ENCODE measurements at regions not wholly inside any gene's neighbourhood (a gene's known extent, or its start where the extent isn't known, plus 50 kb on each side); places are given as distances from the start of the nearest gene placed in this dataset.
A peak's percentile ranks its signal among the peaks of the same experiment; 100 is the strongest.

- no peaks in the 10 kb centered on the region for H3K9me3 Mint-ChIP-seq
- peaks cover 5% of the 10 kb centered on the region for H3K4me1 Mint-ChIP-seq
- TF ChIP-seq CTCF (IDR thresholded peaks at IDR 0.05; ENCODE audit: unreplicated experiment in 3 of 3): no peak
- no peak overlapping the region for H3K27ac Mint-ChIP-seq
- no peak overlapping the region for H3K4me3 Mint-ChIP-seq
- H3K27me3 Mint-ChIP-seq (ENCODE audit: low read depth): peaks cover 8% of the 10 kb centered on the region
- H3K36me3 Mint-ChIP-seq (ENCODE audit: low read depth): no peaks in the 10 kb centered on the region
Observed at GRCh38 chr11:30153008-30153407, 77.8 kb upstream of the FSHB start.

DNA sequence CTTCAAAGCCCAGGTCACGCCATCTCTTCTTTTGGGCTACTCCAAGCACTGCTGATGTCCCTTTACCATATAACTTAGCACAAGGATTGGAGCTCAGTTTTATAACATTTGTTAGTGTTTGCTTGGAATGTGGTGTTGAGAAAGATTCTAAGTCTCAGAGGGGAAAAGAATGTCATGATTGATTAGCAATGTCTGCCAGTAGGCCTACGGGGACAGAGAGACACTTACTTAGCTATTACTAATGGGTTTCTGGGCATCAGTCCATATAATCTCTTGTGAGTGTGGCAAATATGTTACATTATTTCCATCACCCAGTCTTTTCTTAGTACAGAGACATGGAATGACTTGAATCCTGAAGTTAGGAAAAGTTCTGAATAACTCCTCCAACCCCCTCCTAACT, 75.4 kb upstream of the FSHB start:
- Mint-ChIP-seq H3K4me1 (peaks cover 1% of the 10 kb centered on the region), H3K27me3 (ENCODE audit: low read depth) (peaks cover 8% of the 10 kb centered on the region), H3K27ac (no peak overlapping the region), H3K4me3 (no peak overlapping the region), H3K36me3 (ENCODE audit: low read depth) (no peaks in the 10 kb centered on the region), H3K9me3 (no peaks in the 10 kb centered on the region)
- no peak for TF ChIP-seq CTCF (IDR thresholded peaks at IDR 0.05; ENCODE audit: unreplicated experiment in 3 of 3)

DNA sequence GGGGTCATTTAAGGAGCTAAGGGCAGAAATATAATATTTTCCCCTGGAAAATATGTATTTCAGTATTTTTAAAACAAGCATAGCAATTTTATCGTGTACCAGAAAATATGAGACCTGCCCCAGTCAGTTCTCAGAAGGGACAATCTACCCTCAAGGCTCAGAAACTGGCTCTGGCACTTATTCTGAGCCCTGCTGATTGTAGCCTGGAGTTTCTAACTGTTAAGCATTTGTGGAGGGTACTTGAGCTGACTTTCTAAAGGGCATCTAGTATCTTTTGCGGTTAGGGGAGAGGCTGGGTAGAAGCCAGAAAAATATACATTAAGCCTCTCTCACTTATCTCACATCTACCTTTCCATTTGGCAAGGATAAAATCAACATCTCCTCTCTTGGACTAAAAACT, 71.3 kb upstream of the FSHB start:
- Mint-ChIP-seq H3K9me3 (peaks cover 4% of the 10 kb centered on the region), H3K4me1 (no peaks in the 10 kb centered on the region), H3K27ac (no peak overlapping the region), H3K4me3 (no peak overlapping the region), H3K27me3 (ENCODE audit: low read depth) (peaks cover 4% of the 10 kb centered on the region), H3K36me3 (ENCODE audit: low read depth) (no peaks in the 10 kb centered on the region)
- no peak for TF ChIP-seq CTCF (IDR thresholded peaks at IDR 0.05; ENCODE audit: unreplicated experiment in 3 of 3)

DNA sequence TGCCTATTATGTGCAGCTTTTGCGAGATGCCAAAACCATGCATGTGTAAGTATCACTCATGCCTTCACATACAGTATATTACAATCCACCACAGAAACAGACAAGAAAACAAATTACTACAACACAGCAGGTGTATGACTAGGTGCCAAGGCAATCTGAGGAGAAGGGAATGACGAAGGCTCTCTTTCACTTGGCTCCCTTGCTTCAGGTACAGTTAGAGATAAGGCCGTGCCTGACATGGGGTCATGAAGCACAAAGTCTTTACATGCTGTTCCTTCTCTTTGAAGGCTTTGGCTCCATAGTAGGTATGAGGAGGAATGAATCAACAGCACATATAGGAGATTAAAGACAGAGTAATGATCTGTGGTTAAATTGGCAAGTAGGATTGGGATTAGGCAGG, 65.2 kb upstream of the FSHB start:
- no peaks in the 10 kb centered on the region for H3K27me3 Mint-ChIP-seq (ENCODE audit: low read depth)
- H3K4me3 Mint-ChIP-seq: no peak overlapping the region
- H3K36me3 Mint-ChIP-seq (ENCODE audit: low read depth): no peaks in the 10 kb centered on the region
- H3K9me3 Mint-ChIP-seq: peaks cover 4% of the 10 kb centered on the region
- TF ChIP-seq CTCF (IDR thresholded peaks at IDR 0.05; ENCODE audit: unreplicated experiment in 3 of 3): no peak
- H3K4me1 Mint-ChIP-seq: peaks cover 15% of the 10 kb centered on the region
- no peak overlapping the region for H3K27ac Mint-ChIP-seq

DNA sequence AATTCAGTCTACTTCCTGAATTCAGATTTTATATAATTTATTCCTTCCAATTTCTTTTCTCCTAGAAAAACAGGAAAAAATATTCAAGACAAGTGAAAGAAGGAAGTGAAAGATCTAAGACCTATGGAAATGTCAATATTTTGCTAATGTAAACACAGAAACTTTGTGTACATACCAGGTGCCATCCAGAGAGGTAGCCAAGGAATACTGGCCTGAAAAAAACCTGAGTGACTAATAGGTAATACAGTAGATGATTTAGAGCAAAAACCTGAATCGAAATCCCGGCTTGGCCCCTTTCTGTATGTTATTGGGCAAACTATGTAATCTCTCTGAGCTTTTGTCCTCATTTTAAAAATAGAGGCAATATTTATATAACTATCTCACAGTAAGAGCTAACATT, 59.2 kb upstream of the FSHB start:
- H3K4me3 Mint-ChIP-seq: no peak overlapping the region
- peak overlapping the region in 1 of 3 experiments; percentile 92 for H3K27ac Mint-ChIP-seq
- no peaks in the 10 kb centered on the region for H3K36me3 Mint-ChIP-seq (ENCODE audit: low read depth)
- H3K9me3 Mint-ChIP-seq: peaks cover 9% of the 10 kb centered on the region
- peaks cover 42% of the 10 kb centered on the region for H3K4me1 Mint-ChIP-seq
- peaks cover 7% of the 10 kb centered on the region for H3K27me3 Mint-ChIP-seq (ENCODE audit: low read depth)
- TF ChIP-seq CTCF (IDR thresholded peaks at IDR 0.05; ENCODE audit: unreplicated experiment in 3 of 3): no peak

GRCh38 chr11:30172158-30172557, 58.7 kb upstream of the FSHB start:
- Mint-ChIP-seq H3K4me3 (no peak overlapping the region), H3K27me3 (ENCODE audit: low read depth) (peaks cover 7% of the 10 kb centered on the region), H3K4me1 (peaks cover 42% of the 10 kb centered on the region), H3K27ac (peak overlapping the region in 2 of 3 experiments; percentile 82 to 84), H3K9me3 (peaks cover 13% of the 10 kb centered on the region), H3K36me3 (ENCODE audit: low read depth) (no peaks in the 10 kb centered on the region)
- no peak for TF ChIP-seq CTCF (IDR thresholded peaks at IDR 0.05; ENCODE audit: unreplicated experiment in 3 of 3)
